ENCODE measurements at regions not wholly inside any gene's neighbourhood (a gene's known extent, or its start where the extent isn't known, plus 50 kb on each side); places are given as distances from the start of the nearest gene placed in this dataset.

- no peak for TF ChIP-seq TAF1 (IDR thresholded peaks at IDR 0.05; ENCODE audit: low read depth, low read length)
- TF ChIP-seq POLR2A (IDR thresholded peaks at IDR 0.05; ENCODE audit: low read depth, low read length): no peak
- TF ChIP-seq POLR2AphosphoS5 (IDR thresholded peaks at IDR 0.05; ENCODE audit: low read depth, low read length): no peak
- no peak for TF ChIP-seq SPI1 (IDR thresholded peaks at IDR 0.05; ENCODE audit: low read depth, low read length)
- TF ChIP-seq POU2F2 (IDR thresholded peaks at IDR 0.05; ENCODE audit: low read depth, low read length): no peak
- TF ChIP-seq PAX5 (IDR thresholded peaks at IDR 0.05; ENCODE audit: insufficient read depth, low read length, severe bottlenecking): no peak
Observed at GRCh38 chrX:46244451-46244850, 300.8 kb downstream of the ZNF674 start.
